ENCODE measurements at regions not wholly inside any gene's neighbourhood (a gene's known extent, or its start where the extent isn't known, plus 50 kb on each side); places are given as distances from the start of the nearest gene placed in this dataset.
"Not testable (repeated sequence)": the region's sequence is repeated elsewhere in the genome, so short reads cannot be mapped to it uniquely, and the experiment has no call there.

DNA sequence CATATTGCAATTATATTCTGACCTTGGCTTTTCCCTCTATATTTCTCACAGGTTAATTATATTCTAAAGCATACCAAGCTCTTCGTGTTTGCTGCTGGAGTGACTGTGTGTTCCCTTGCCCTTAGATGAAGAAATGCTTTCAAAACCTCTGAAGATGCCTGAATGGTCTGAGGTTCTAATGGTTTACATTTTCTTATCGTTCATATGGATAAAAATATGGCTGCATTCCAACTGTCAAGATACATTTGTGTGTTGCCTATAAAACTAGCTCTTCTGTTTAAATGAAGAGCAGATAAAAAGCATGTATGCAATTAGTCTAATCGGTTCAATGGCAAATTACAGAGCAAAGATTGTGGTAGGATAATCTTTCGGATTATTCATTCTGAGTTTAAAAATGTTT, 68.4 kb upstream of the ANKRD10 start:
- in situ Hi-C loops (cut with MboI; ENCODE audit: low pct_unique_long_range_greater_than_20kb, low sequenced_read_pairs, unreplicated experiment), result no loop called here
- DNase-seq (ENCODE audit: low spot score), result no peak
- TF ChIP-seq CTCF (IDR thresholded peaks at IDR 0.05; ENCODE audit: extremely low read depth, insufficient read depth, missing control alignments), result no peak

DNA sequence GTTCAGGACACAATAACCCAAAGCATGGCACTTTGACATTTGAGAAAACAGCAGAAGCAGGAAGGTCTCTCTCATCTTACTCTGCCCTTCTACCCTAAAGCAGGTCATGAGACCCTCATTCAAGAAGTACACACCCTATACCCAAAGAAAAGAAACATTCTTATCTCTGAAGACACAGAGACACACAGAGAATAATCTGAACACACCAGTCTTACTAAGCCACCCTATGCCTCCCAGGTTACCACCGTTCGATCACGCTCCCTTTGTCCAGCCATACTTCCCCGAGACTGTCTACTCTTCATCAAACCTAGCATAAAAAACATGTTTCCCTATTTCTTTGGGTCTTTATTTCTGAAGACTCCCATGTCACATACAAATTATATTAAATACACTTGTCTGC, 66.5 kb upstream of the ANKRD10 start:
- in situ Hi-C loops (cut with MboI; ENCODE audit: low pct_unique_long_range_greater_than_20kb, low sequenced_read_pairs, unreplicated experiment), result no loop called here
- TF ChIP-seq CTCF (IDR thresholded peaks at IDR 0.05; ENCODE audit: extremely low read depth, insufficient read depth, missing control alignments), result no peak
- DNase-seq (ENCODE audit: low spot score), result no peak

DNA sequence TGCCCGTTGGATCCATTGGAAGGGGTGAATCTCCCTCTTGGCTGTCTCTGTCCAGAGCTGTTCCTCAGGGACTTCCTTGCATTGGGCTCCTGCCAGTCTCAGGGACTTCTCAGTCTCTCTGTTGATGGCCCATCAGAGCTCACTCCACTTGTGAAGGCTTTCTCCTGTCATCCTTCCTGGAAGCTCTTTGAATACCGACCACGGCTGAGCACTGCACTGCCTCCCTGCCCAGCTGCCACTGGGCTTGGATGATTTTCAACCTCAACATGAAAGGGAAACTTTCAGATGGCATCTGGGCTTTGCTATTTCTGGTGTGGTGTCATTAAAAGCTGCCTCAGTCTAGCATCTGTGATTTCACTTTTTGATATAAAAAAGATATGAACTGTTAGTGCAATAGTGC, 66.1 kb upstream of the ANKRD10 start:
- in situ Hi-C loops (cut with MboI; ENCODE audit: low pct_unique_long_range_greater_than_20kb, low sequenced_read_pairs, unreplicated experiment), result no loop called here

GRCh38 chr13:110979149-110979548, 64.3 kb upstream of the ANKRD10 start:
- DNase-seq (ENCODE audit: low spot score); in situ Hi-C loops (cut with MboI; ENCODE audit: low pct_unique_long_range_greater_than_20kb, low sequenced_read_pairs, unreplicated experiment): not testable (repeated sequence)

More for the DNA sequence above, 66.1 kb upstream of the ANKRD10 start:
- TF ChIP-seq CTCF (IDR thresholded peaks at IDR 0.05; ENCODE audit: extremely low read depth, insufficient read depth, missing control alignments), result no peak
- no peak for DNase-seq (ENCODE audit: low spot score)

DNA sequence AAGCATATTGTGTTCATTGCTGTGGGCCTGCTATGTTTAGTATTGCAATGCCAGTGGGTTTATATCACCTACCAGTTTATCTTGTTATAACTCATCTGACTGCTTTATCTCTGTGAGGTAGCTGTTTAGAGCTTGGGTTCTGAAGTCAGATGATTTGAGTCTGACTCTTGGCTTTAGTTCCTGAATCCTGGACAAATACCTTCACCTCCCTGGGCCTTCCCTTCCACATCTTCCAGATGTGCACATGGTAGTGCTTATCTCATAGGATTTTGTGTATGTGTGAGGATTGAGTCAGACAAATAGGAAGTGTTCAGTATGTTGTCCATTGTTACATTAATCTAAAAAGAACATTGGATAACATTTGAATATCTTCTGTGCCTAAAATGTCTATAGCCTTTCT, 63.5 kb upstream of the ANKRD10 start:
- TF ChIP-seq CTCF (IDR thresholded peaks at IDR 0.05; ENCODE audit: extremely low read depth, insufficient read depth, missing control alignments), result no peak
- no peak for DNase-seq (ENCODE audit: low spot score)
- in situ Hi-C loops (cut with MboI; ENCODE audit: low pct_unique_long_range_greater_than_20kb, low sequenced_read_pairs, unreplicated experiment), result no loop called here

GRCh38 chr13:110976785-110977184, 61.9 kb upstream of the ANKRD10 start:
- no peak for TF ChIP-seq CTCF (IDR thresholded peaks at IDR 0.05; ENCODE audit: extremely low read depth, insufficient read depth, missing control alignments)
- in situ Hi-C loops (cut with MboI; ENCODE audit: low pct_unique_long_range_greater_than_20kb, low sequenced_read_pairs, unreplicated experiment), result no loop called here
- no peak for DNase-seq (ENCODE audit: low spot score)

DNA sequence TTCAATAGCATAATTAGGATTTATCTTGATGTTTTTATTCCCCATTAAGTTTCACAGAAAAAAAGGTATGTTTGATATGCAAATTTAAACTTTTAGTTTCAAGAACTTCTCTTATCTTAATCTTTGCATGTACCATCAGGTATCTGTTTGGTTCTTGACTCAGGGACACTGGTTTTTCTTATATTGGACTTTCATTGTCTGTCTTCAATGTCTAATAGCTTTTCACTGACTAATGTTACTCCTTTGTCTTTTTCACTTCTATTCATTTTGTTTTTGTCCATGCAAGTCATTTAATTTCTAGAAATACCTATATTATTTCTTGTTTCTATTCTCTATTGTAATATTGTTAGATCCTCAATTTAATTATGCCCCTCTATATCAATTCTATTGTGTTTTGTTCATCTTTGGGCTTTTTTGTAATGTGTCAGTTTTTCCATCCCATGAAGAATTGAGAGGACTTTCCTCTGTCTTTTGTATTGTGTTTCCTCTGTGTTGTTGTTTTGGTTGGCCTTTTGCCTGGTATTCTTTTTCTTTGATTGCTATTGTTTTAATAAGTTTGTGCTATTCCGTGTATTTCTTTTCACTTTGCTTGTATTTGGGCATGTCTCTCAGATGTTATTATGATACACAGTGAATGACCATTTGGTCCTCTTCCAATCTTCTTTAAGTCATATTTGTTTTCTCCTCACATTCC, 58.3 kb upstream of the ANKRD10 start:
- DNase-seq (ENCODE audit: low spot score), result no peak
- TF ChIP-seq CTCF (IDR thresholded peaks at IDR 0.05; ENCODE audit: extremely low read depth, insufficient read depth, missing control alignments), result no peak
- in situ Hi-C loops (cut with MboI; ENCODE audit: low pct_unique_long_range_greater_than_20kb, low sequenced_read_pairs, unreplicated experiment), result no loop called here

Data from GM13977 (cell line).